ENCODE measurements at regions not wholly inside any gene's neighbourhood (a gene's known extent, or its start where the extent isn't known, plus 50 kb on each side); places are given as distances from the start of the nearest gene placed in this dataset.

GRCh38 chr18:61756244-61756643, 136.6 kb downstream of the RNF152 start:
- no peak for DNase-seq (ENCODE audit: low read depth)

GRCh38 chr18:61755555-61755954, 137.3 kb downstream of the RNF152 start:
- DNase-seq (ENCODE audit: low read depth), result no peak

GRCh38 chr18:61754039-61754583, 138.7 kb downstream of the RNF152 start:
- no peak for DNase-seq (ENCODE audit: low read depth)

GRCh38 chr18:61753373-61753772, 139.4 kb downstream of the RNF152 start:
- DNase-seq (ENCODE audit: low read depth), result no peak

- no peak for DNase-seq (ENCODE audit: low read depth)
These were observed 139.8 kb downstream of the RNF152 start for GRCh38 chr18:61752973-61753372.

- DNase-seq (ENCODE audit: low read depth), result no peak
These were observed 141.8 kb downstream of the RNF152 start for GRCh38 chr18:61750840-61751668.

- no peak for DNase-seq (ENCODE audit: low read depth)
These were observed 143.3 kb downstream of the RNF152 start for GRCh38 chr18:61749546-61749945.

- no peak for DNase-seq (ENCODE audit: low read depth)
These were observed 143.8 kb downstream of the RNF152 start for GRCh38 chr18:61749031-61749430.

GRCh38 chr18:61748004-61748403, 144.8 kb downstream of the RNF152 start:
- DNase-seq (ENCODE audit: low read depth), result no peak

- DNase-seq (ENCODE audit: low read depth), result no peak
These were observed 148.9 kb downstream of the RNF152 start for GRCh38 chr18:61743775-61744531.

GRCh38 chr18:61742565-61743429, 150.0 kb downstream of the RNF152 start:
- no peak for DNase-seq (ENCODE audit: low read depth)

- no peak for DNase-seq (ENCODE audit: low read depth)
These were observed 150.8 kb downstream of the RNF152 start for GRCh38 chr18:61741881-61742454.

GRCh38 chr18:61738488-61738887, 154.3 kb downstream of the RNF152 start:
- DNase-seq (ENCODE audit: low read depth), result no peak

- no peak for DNase-seq (ENCODE audit: low read depth)
These were observed 154.8 kb downstream of the RNF152 start for GRCh38 chr18:61738042-61738441.

- DNase-seq (ENCODE audit: low read depth), result no peak
These were observed 156.7 kb downstream of the RNF152 start for GRCh38 chr18:61736133-61736532.

- DNase-seq (ENCODE audit: low read depth), result no peak
These were observed 157.2 kb downstream of the RNF152 start for GRCh38 chr18:61735564-61736102.

- no peak for DNase-seq (ENCODE audit: low read depth)
These were observed 158.4 kb downstream of the RNF152 start for GRCh38 chr18:61734396-61734795.

GRCh38 chr18:61732854-61733253, 160.0 kb downstream of the RNF152 start:
- no peak for DNase-seq (ENCODE audit: low read depth)

- no peak for DNase-seq (ENCODE audit: low read depth)
These were observed 161.0 kb downstream of the RNF152 start for GRCh38 chr18:61731693-61732376.

- no peak for DNase-seq (ENCODE audit: low read depth)
These were observed 161.6 kb downstream of the RNF152 start for GRCh38 chr18:61731178-61731577.

GRCh38 chr18:61729322-61729721, 163.5 kb downstream of the RNF152 start:
- no peak for DNase-seq (ENCODE audit: low read depth)

Measured in HS-5 (cell line).